ENCODE measurements at regions not wholly inside any gene's neighbourhood (a gene's known extent, or its start where the extent isn't known, plus 50 kb on each side); places are given as distances from the start of the nearest gene placed in this dataset.

GRCh38 chr7:42611289-42611928 is 300.5 kb downstream of the C7orf25 start:
- H3K4me1 ChIP-seq (ENCODE audit: control insufficient read depth, extremely low read depth, insufficient read depth, low read length), result no peaks in the 10 kb centered on the region
- POLR2A ChIA-PET, result no interaction called here
- no TSS peak for BruUV-seq (replicated peaks)
- H3K4me2 ChIP-seq (ENCODE audit: insufficient read depth, low read length), result no peak overlapping the region
- H3K79me2 ChIP-seq (ENCODE audit: control insufficient read depth, insufficient read depth, low read length), result no peaks in the 10 kb centered on the region
- no peak overlapping the region for H3K4me3 ChIP-seq (replicated peaks in 1 of 3; ENCODE audit: insufficient read depth in 1 of 3, low read depth in 1 of 3, low read length in 3 of 3)
- no peak overlapping the region for H3K27ac ChIP-seq (ENCODE audit: insufficient read depth, low read depth, low read length)
- H3K9me3 ChIP-seq (replicated peaks; ENCODE audit: control insufficient read depth, insufficient read depth, low read length), result no peaks in the 10 kb centered on the region
- no peaks in the 10 kb centered on the region for H3K9me1 ChIP-seq (replicated peaks; ENCODE audit: control insufficient read depth, extremely low read depth, insufficient read depth, low read length)
- FAIRE-seq, result no peak
- intact Hi-C loops (cut with micrococcal nuclease) (no loop called here), dilution Hi-C loops (cut with MboI; ENCODE audit: extremely low pct_ligation_motif_present, low sequenced_read_pairs) (no loop called here)
- TF ChIP-seq MYC (IDR thresholded peaks at IDR 0.05; ENCODE audit: low read depth, low read length) (no peak), GATA2 (IDR thresholded peaks at IDR 0.05; ENCODE audit: insufficient read depth, insufficient read length, low read depth, low read length) (no peak), POLR2AphosphoS5 (IDR thresholded peaks at IDR 0.05; ENCODE audit: insufficient read depth, low read depth, low read length) (no peak), JUN (IDR thresholded peaks at IDR 0.05; ENCODE audit: borderline replicate concordance, insufficient read depth, insufficient read length, low read depth) (no peak), CTCF (IDR thresholded peaks at IDR 0.05; ENCODE audit: extremely low read depth in 1 of 2, insufficient read depth in 1 of 2, low read depth in 1 of 2, low read length in 2 of 2) (no peak), MAX (IDR thresholded peaks at IDR 0.05; ENCODE audit: insufficient read depth, insufficient read length) (no peak)
- CTCF ChIA-PET, result no interaction called here
- H3K9ac ChIP-seq (replicated peaks; ENCODE audit: extremely low read depth, insufficient read depth, low read length), result no peak overlapping the region
- no peaks in the 10 kb centered on the region for H4K20me1 ChIP-seq (replicated peaks; ENCODE audit: control insufficient read depth, extremely low read depth, insufficient read depth, low read length)
- DNase-seq (ENCODE audit: low read depth, low spot score), result no peak
- H3K36me3 ChIP-seq (ENCODE audit: control insufficient read depth in 2 of 2, extremely low read depth in 1 of 2, insufficient read depth in 2 of 2, low read length in 2 of 2), result no peaks in the 10 kb centered on the region
- H3K27me3 ChIP-seq (ENCODE audit: control insufficient read depth in 2 of 2, insufficient read depth in 2 of 2, low read length in 2 of 2), result peaks cover 0 to 1% of the 10 kb centered on the region in 2 experiments
- no peak overlapping the region for H2AFZ ChIP-seq (ENCODE audit: low read depth, low read length)
